Caco-2 (cell line): ENCODE measurements at regions not wholly inside any gene's neighbourhood (a gene's known extent, or its start where the extent isn't known, plus 50 kb on each side); places are given as distances from the start of the nearest gene placed in this dataset.

Source experiments
- BruUV-seq: library from RNA; stranded (reverse); fragments of 400-500 nt; replicated peaks from 2 replicates; lab custom pipeline; 2021; lab: Mats Ljungman, UMichigan
- CTCF ChIA-PET: fragments of 300-600 bp; sonication (Branson Sonifier 250); formaldehyde crosslinking; loops from one replicate; lab custom pipeline; 2022; ENCODE audit warnings: antibody characterized with exemption; lab: Charles Lee
- POLR2A ChIA-PET: fragments of 300-600 bp; sonication (Branson Sonifier 250); formaldehyde crosslinking; loops from one replicate; lab custom pipeline; 2022; ENCODE audit warnings: antibody characterized with exemption; lab: Charles Lee
- DNase-seq, 2 experiments: peaks; one replicate each; pipeline versions ENCODE4 v3.0.0 to v3.0.0-alpha.2; 2020 to 2022
- H3K27me3 ChIP-seq: replicated peaks from 2 replicates; pipeline ENCODE4 v1.6.0; 2011; ENCODE audit warnings: low read length; ENCODE audit not compliant: control insufficient read depth, insufficient read depth
- H3K36me3 ChIP-seq: 2 replicates; pipeline ENCODE4 v1.5.1; 2011; ENCODE audit warnings: low read length; ENCODE audit not compliant: control insufficient read depth, insufficient read depth
- H3K4me1 ChIP-seq: fragments of 250-450 bp; sonication (Bioruptor Pico); 2 replicates; pipeline ENCODE4 v1.5.1; 2020; ENCODE audit warnings: mild to moderate bottlenecking
- H3K4me3 ChIP-seq: 2 replicates; pipeline ENCODE4 v1.5.1; 2011; ENCODE audit warnings: low read depth, mild to moderate bottlenecking, control low read depth, low read length
- H3K9me3 ChIP-seq: fragments of 250-450 bp; sonication (Bioruptor Pico); 2 replicates; pipeline ENCODE4 v1.5.1; 2020; ENCODE audit warnings: mild to moderate bottlenecking, moderate library complexity
- H3K27ac Mint-ChIP-seq: one replicate; pipeline ENCODE4 v1.8.0; 2022; ENCODE audit warnings: mixed read lengths; ENCODE audit not compliant: unreplicated experiment
- H3K27me3 Mint-ChIP-seq: one replicate; pipeline ENCODE4 v1.8.0; 2022; ENCODE audit warnings: mixed read lengths; ENCODE audit not compliant: insufficient read depth, unreplicated experiment
- H3K36me3 Mint-ChIP-seq: one replicate; pipeline ENCODE4 v1.8.0; 2022; ENCODE audit warnings: mild to moderate bottlenecking, mixed read lengths; ENCODE audit not compliant: insufficient read depth, unreplicated experiment
- H3K4me1 Mint-ChIP-seq: one replicate; pipeline ENCODE4 v1.8.0; 2022; ENCODE audit warnings: low read depth, mixed read lengths; ENCODE audit not compliant: unreplicated experiment
- H3K4me3 Mint-ChIP-seq: one replicate; pipeline ENCODE4 v1.8.0; 2022; ENCODE audit warnings: mild to moderate bottlenecking, moderate library complexity, mixed read lengths; ENCODE audit not compliant: unreplicated experiment
- H3K9me3 Mint-ChIP-seq: one replicate; pipeline ENCODE4 v1.8.0; 2022; ENCODE audit warnings: mixed read lengths; ENCODE audit not compliant: unreplicated experiment
- CTCF ChIP-seq, 2 experiments: fragments of 200-600 bp in 1 of 2; IDR thresholded peaks; 1 replicate in 1 of 2; 2 replicates in 1 of 2; pipeline versions ENCODE4 v1.5.1 to v1.8.0; 2011 to 2022; ENCODE audit warnings: antibody characterized with exemption in 1 of 2, control low read depth in 1 of 2, inconsistent platforms in 1 of 2, low read depth in 1 of 2, low read length in 1 of 2, mild to moderate bottlenecking in 1 of 2, moderate library complexity in 1 of 2; ENCODE audit not compliant: insufficient read depth in 1 of 2, severe bottlenecking in 1 of 2, unreplicated experiment in 1 of 2
- intact Hi-C: fragments of 100-400 bp; cut with micrococcal nuclease; formaldehyde crosslinking; loops from one replicate; pipeline ENCODE4 v1.10.0; 2022; ENCODE audit not compliant: unreplicated experiment

- H3K27me3 Mint-ChIP-seq, result no peaks in the 10 kb centered on the region
- H3K4me1 Mint-ChIP-seq, result no peaks in the 10 kb centered on the region
- ChIA-PET POLR2A (no interaction called here), CTCF (no interaction called here)
- Histone ChIP-seq H3K4me3 (no peak overlapping the region), H3K4me1 (no peaks in the 10 kb centered on the region), H3K9me3 (no peaks in the 10 kb centered on the region), H3K36me3 (no peaks in the 10 kb centered on the region), H3K27me3 (no peaks in the 10 kb centered on the region)
- intact Hi-C loops, result no loop called here
- H3K9me3 Mint-ChIP-seq, result no peaks in the 10 kb centered on the region
- no peaks in the 10 kb centered on the region for H3K36me3 Mint-ChIP-seq
- H3K4me3 Mint-ChIP-seq, result no peak overlapping the region
- H3K27ac Mint-ChIP-seq, result no peak overlapping the region
- no TSS peak for BruUV-seq
- DNase-seq, result no peak
- TF ChIP-seq CTCF (IDR thresholded peaks at IDR 0.05; ENCODE audit: insufficient read depth in 1 of 2, low read depth in 1 of 2, low read length in 1 of 2, severe bottlenecking in 1 of 2, unreplicated experiment in 1 of 2), result no peak
Measured at GRCh38 chrX:86914569-86914968, 603.0 kb upstream of the KLHL4 start.

DNA sequence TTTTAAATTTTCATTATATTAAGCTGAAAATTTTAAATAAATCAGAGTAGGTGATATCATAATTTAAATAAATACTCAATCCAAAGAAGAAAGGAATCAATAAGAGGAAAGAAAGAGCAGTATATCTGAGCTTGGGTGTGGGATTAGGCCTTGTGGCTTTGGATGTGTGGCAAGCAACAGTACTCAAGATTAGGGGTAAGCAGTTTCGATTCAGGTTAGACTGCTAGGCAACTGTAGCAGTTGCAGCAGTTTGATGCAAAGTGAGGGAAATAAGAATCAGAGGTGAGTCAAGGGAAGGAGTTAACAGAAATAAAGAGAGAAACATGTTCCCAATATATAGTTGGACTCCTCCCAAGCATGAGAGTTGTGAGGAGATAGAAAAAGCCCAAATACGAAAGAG lies 599.6 kb upstream of the KLHL4 start:
- H3K9me3 ChIP-seq, result no peaks in the 10 kb centered on the region
- no peak overlapping the region for H3K4me3 ChIP-seq
- H3K27ac Mint-ChIP-seq, result no peak overlapping the region
- no peaks in the 10 kb centered on the region for H3K36me3 Mint-ChIP-seq
- ChIA-PET CTCF (no interaction called here), POLR2A (no interaction called here)
- no peak overlapping the region for H3K4me3 Mint-ChIP-seq
- H3K27me3 Mint-ChIP-seq, result no peaks in the 10 kb centered on the region
- no TSS peak for BruUV-seq
- no peaks in the 10 kb centered on the region for H3K4me1 Mint-ChIP-seq
- no peaks in the 10 kb centered on the region for H3K36me3 ChIP-seq
- no peaks in the 10 kb centered on the region for H3K27me3 ChIP-seq
- H3K4me1 ChIP-seq, result no peaks in the 10 kb centered on the region
- no peaks in the 10 kb centered on the region for H3K9me3 Mint-ChIP-seq
- intact Hi-C loops, result no loop called here
- DNase-seq, result no peak
- TF ChIP-seq CTCF (IDR thresholded peaks at IDR 0.05; ENCODE audit: insufficient read depth in 1 of 2, low read depth in 1 of 2, low read length in 1 of 2, severe bottlenecking in 1 of 2, unreplicated experiment in 1 of 2), result no peak

DNA sequence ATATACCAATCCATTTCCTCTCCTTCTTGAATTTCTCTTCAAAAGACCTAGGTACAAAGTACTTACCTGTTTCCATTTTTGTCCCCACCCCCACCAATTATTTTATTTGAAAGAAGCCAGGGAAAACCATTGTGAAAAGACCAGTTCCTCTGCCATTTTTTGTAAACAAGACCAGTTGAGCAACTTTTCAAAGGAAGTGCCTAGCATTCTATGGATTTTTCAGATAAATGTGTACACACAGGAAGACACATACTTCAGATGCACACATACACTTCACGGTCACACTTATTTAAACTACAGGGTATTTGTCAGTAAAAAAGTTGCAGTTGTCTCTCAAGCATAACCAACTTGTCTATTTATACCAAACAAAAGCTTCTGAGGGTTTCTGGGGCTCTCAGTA lies 587.2 kb upstream of the KLHL4 start:
- Histone ChIP-seq H3K36me3 (no peaks in the 10 kb centered on the region), H3K4me1 (peaks cover 21% of the 10 kb centered on the region), H3K9me3 (no peaks in the 10 kb centered on the region), H3K4me3 (no peak overlapping the region), H3K27me3 (no peaks in the 10 kb centered on the region)
- no TSS peak for BruUV-seq
- peaks cover 13% of the 10 kb centered on the region for H3K36me3 Mint-ChIP-seq
- TF ChIP-seq CTCF (IDR thresholded peaks at IDR 0.05; ENCODE audit: insufficient read depth in 1 of 2, low read depth in 1 of 2, low read length in 1 of 2, severe bottlenecking in 1 of 2, unreplicated experiment in 1 of 2), result no peak
- H3K9me3 Mint-ChIP-seq, result peaks cover 9% of the 10 kb centered on the region
- peak overlapping the region; percentile 95 for H3K27ac Mint-ChIP-seq
- intact Hi-C loops, result loop anchor here (1.0 to 5.0 kb wide), 2 partner anchors 16 to 123 kb away; no protein-coding TSS in a partner anchor
- H3K4me3 Mint-ChIP-seq, result peak overlapping the region; percentile 58
- ChIA-PET CTCF (no interaction called here), POLR2A (no interaction called here)
- H3K4me1 Mint-ChIP-seq, result peaks cover 7% of the 10 kb centered on the region
- no peaks in the 10 kb centered on the region for H3K27me3 Mint-ChIP-seq
- peak; percentile 22 to 60 for DNase-seq
